ENCODE measurements at regions not wholly inside any gene's neighbourhood (a gene's known extent, or its start where the extent isn't known, plus 50 kb on each side); places are given as distances from the start of the nearest gene placed in this dataset.

GRCh38 chr16:6122401-6122800 lies 1024.8 kb upstream of the EEF2KMT start:
- DNase-seq (peak in 4 of 5 donors; percentile 44 to 70 (median 60)), FAIRE-seq (no peak)
- Histone ChIP-seq H3K4me3 (ENCODE audit: low read length in 3 of 3) (no peak overlapping the region), H3K36me3 (ENCODE audit: control insufficient read depth in 2 of 3, insufficient read depth in 3 of 3, low read length in 3 of 3) (no peaks in the 10 kb centered on the region), H3K4me1 (ENCODE audit: control insufficient read depth in 2 of 3, insufficient read depth in 2 of 3, low read depth in 1 of 3, low read length in 3 of 3) (no peaks in the 10 kb centered on the region), H3K9ac (ENCODE audit: low read length in 3 of 3) (no peak overlapping the region), H3K9me3 (ENCODE audit: control insufficient read depth in 2 of 3, insufficient read depth in 1 of 3, low read length in 3 of 3) (peaks cover 0 to 3% (median 0%) of the 10 kb centered on the region in 3 donors), H3K27me3 (ENCODE audit: control insufficient read depth, insufficient read depth, low read length) (no peaks in the 10 kb centered on the region), H3K27ac (ENCODE audit: low read depth in 2 of 2, low read length in 2 of 2) (no peak overlapping the region)
- no peak for TF ChIP-seq CTCF (IDR thresholded peaks at IDR 0.05; ENCODE audit: borderline replicate concordance, extremely low read depth, insufficient read depth)
- intact Hi-C loops (cut with DNase I): no loop called here

DNA sequence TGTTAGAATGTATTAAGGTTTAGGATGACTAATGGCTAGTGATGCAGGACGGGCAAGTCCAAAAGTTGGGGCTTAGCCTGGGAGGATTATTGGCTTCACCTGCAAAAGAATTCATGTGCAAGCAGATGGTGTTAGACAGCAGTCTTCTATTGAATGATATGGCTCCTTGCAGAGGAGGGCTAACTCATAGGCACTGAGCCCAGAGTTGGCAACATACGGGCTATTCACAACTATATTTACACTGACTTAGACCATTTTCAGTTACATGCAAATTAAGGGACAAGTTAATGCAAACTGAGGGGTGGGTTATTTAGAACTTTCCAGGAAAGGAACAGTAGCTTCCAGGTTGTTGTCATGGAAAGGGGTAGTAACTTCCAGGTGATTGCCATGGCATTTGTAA lies 1017.1 kb upstream of the EEF2KMT start:
- H3K36me3 ChIP-seq (ENCODE audit: control insufficient read depth in 2 of 3, insufficient read depth in 3 of 3, low read length in 3 of 3): no peaks in the 10 kb centered on the region
- no peaks in the 10 kb centered on the region for H3K4me1 ChIP-seq (ENCODE audit: control insufficient read depth in 2 of 3, insufficient read depth in 2 of 3, low read depth in 1 of 3, low read length in 3 of 3)
- H3K4me3 ChIP-seq (ENCODE audit: low read length in 3 of 3): no peak overlapping the region
- H3K27ac ChIP-seq (ENCODE audit: low read depth in 2 of 2, low read length in 2 of 2): no peak overlapping the region
- no peak for TF ChIP-seq CTCF (IDR thresholded peaks at IDR 0.05; ENCODE audit: borderline replicate concordance, extremely low read depth, insufficient read depth)
- no peaks in the 10 kb centered on the region for H3K27me3 ChIP-seq (ENCODE audit: control insufficient read depth, insufficient read depth, low read length)
- FAIRE-seq: no peak
- no peak for DNase-seq
- intact Hi-C loops (cut with DNase I): no loop called here
- no peaks in the 10 kb centered on the region for H3K9me3 ChIP-seq (ENCODE audit: control insufficient read depth in 2 of 3, insufficient read depth in 1 of 3, low read length in 3 of 3)
- no peak overlapping the region for H3K9ac ChIP-seq (ENCODE audit: low read length in 3 of 3)

- no peak for FAIRE-seq
- Histone ChIP-seq H3K4me3 (ENCODE audit: low read length in 3 of 3) (no peak overlapping the region), H3K9ac (ENCODE audit: low read length in 3 of 3) (no peak overlapping the region), H3K36me3 (ENCODE audit: control insufficient read depth in 2 of 3, insufficient read depth in 3 of 3, low read length in 3 of 3) (no peaks in the 10 kb centered on the region), H3K27me3 (ENCODE audit: control insufficient read depth, insufficient read depth, low read length) (no peaks in the 10 kb centered on the region), H3K27ac (ENCODE audit: low read depth in 2 of 2, low read length in 2 of 2) (no peak overlapping the region), H3K4me1 (ENCODE audit: control insufficient read depth in 2 of 3, insufficient read depth in 2 of 3, low read depth in 1 of 3, low read length in 3 of 3) (no peaks in the 10 kb centered on the region), H3K9me3 (ENCODE audit: control insufficient read depth in 2 of 3, insufficient read depth in 1 of 3, low read length in 3 of 3) (no peaks in the 10 kb centered on the region)
- TF ChIP-seq CTCF (IDR thresholded peaks at IDR 0.05; ENCODE audit: borderline replicate concordance, extremely low read depth, insufficient read depth): no peak
- no peak for DNase-seq
- intact Hi-C loops (cut with DNase I): no loop called here
Measured at GRCh38 chr16:6113749-6114148, 1016.2 kb upstream of the EEF2KMT start.

DNA sequence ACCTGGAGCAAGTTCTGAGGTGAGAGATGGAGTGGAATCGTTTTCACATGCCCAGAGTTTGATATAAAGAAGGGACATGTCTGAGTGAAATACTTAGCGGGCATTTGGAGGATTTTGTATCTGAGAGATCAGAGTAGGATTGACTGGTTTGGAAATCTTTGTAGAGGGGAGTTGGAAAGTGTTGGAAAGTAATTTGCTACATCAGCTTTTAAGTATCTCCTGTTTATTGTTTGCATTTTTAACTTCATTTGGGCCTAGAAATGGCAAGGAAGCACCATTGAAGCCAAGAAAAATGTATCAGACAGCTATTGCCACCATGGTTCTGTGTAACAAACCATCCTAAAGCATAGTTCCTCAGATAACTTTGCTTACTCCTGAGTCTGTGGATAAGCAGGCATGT lies 1015.1 kb upstream of the EEF2KMT start:
- intact Hi-C loops (cut with DNase I): no loop called here
- Histone ChIP-seq H3K9ac (ENCODE audit: low read length in 3 of 3) (no peak overlapping the region), H3K27me3 (ENCODE audit: control insufficient read depth, insufficient read depth, low read length) (no peaks in the 10 kb centered on the region), H3K9me3 (ENCODE audit: control insufficient read depth in 2 of 3, insufficient read depth in 1 of 3, low read length in 3 of 3) (no peaks in the 10 kb centered on the region), H3K4me1 (ENCODE audit: control insufficient read depth in 2 of 3, insufficient read depth in 2 of 3, low read depth in 1 of 3, low read length in 3 of 3) (no peaks in the 10 kb centered on the region), H3K36me3 (ENCODE audit: control insufficient read depth in 2 of 3, insufficient read depth in 3 of 3, low read length in 3 of 3) (no peaks in the 10 kb centered on the region), H3K4me3 (ENCODE audit: low read length in 3 of 3) (no peak overlapping the region), H3K27ac (ENCODE audit: low read depth in 2 of 2, low read length in 2 of 2) (no peak overlapping the region)
- no peak for TF ChIP-seq CTCF (IDR thresholded peaks at IDR 0.05; ENCODE audit: borderline replicate concordance, extremely low read depth, insufficient read depth)
- FAIRE-seq (no peak), DNase-seq (no peak)
